ENCODE measurements at regions not wholly inside any gene's neighbourhood (a gene's known extent, or its start where the extent isn't known, plus 50 kb on each side); places are given as distances from the start of the nearest gene placed in this dataset.
A peak's percentile ranks its signal among the peaks of the same experiment; 100 is the strongest.

- Mint-ChIP-seq H3K4me3 (ENCODE audit: unreplicated experiment) (no peak overlapping the region), H3K27me3 (ENCODE audit: unreplicated experiment) (peaks cover 2% of the 10 kb centered on the region), H3K36me3 (ENCODE audit: unreplicated experiment) (no peaks in the 10 kb centered on the region), H3K4me1 (ENCODE audit: low read depth, unreplicated experiment) (peaks cover 5% of the 10 kb centered on the region), H3K9me3 (ENCODE audit: unreplicated experiment) (no peaks in the 10 kb centered on the region), H3K27ac (ENCODE audit: unreplicated experiment) (no peak overlapping the region)
- no peak for TF ChIP-seq CTCF (IDR thresholded peaks at IDR 0.05; ENCODE audit: partially characterized antibody, unreplicated experiment)
- no peak for DNase-seq
Measured at GRCh38 chr6:134454794-134455193, 136.9 kb upstream of the SGK1 start.

GRCh38 chr6:134453792-134454510 lies 136.0 kb upstream of the SGK1 start:
- H3K27me3 Mint-ChIP-seq (ENCODE audit: unreplicated experiment) = peaks cover 2% of the 10 kb centered on the region
- H3K27ac Mint-ChIP-seq (ENCODE audit: unreplicated experiment) = no peak overlapping the region
- H3K9me3 Mint-ChIP-seq (ENCODE audit: unreplicated experiment) = no peaks in the 10 kb centered on the region
- H3K4me3 Mint-ChIP-seq (ENCODE audit: unreplicated experiment) = no peak overlapping the region
- DNase-seq = peak; percentile 46
- TF ChIP-seq CTCF (IDR thresholded peaks at IDR 0.05; ENCODE audit: partially characterized antibody, unreplicated experiment) = no peak
- H3K4me1 Mint-ChIP-seq (ENCODE audit: low read depth, unreplicated experiment) = peaks cover 5% of the 10 kb centered on the region
- H3K36me3 Mint-ChIP-seq (ENCODE audit: unreplicated experiment) = no peaks in the 10 kb centered on the region

- Mint-ChIP-seq H3K36me3 (ENCODE audit: unreplicated experiment) (no peaks in the 10 kb centered on the region), H3K27ac (ENCODE audit: unreplicated experiment) (no peak overlapping the region), H3K4me3 (ENCODE audit: unreplicated experiment) (no peak overlapping the region), H3K4me1 (ENCODE audit: low read depth, unreplicated experiment) (peaks cover 5% of the 10 kb centered on the region), H3K9me3 (ENCODE audit: unreplicated experiment) (no peaks in the 10 kb centered on the region), H3K27me3 (ENCODE audit: unreplicated experiment) (peaks cover 2% of the 10 kb centered on the region)
- DNase-seq = no peak
- no peak for TF ChIP-seq CTCF (IDR thresholded peaks at IDR 0.05; ENCODE audit: partially characterized antibody, unreplicated experiment)
Measured at GRCh38 chr6:134452906-134453305, 135.0 kb upstream of the SGK1 start.

- H3K36me3 Mint-ChIP-seq (ENCODE audit: unreplicated experiment) = no peaks in the 10 kb centered on the region
- peaks cover 5% of the 10 kb centered on the region for H3K4me1 Mint-ChIP-seq (ENCODE audit: low read depth, unreplicated experiment)
- H3K27me3 Mint-ChIP-seq (ENCODE audit: unreplicated experiment) = peaks cover 2% of the 10 kb centered on the region
- no peak overlapping the region for H3K27ac Mint-ChIP-seq (ENCODE audit: unreplicated experiment)
- TF ChIP-seq CTCF (IDR thresholded peaks at IDR 0.05; ENCODE audit: partially characterized antibody, unreplicated experiment) = no peak
- no peak for DNase-seq
- no peaks in the 10 kb centered on the region for H3K9me3 Mint-ChIP-seq (ENCODE audit: unreplicated experiment)
- no peak overlapping the region for H3K4me3 Mint-ChIP-seq (ENCODE audit: unreplicated experiment)
Measured at GRCh38 chr6:134451529-134451928, 133.6 kb upstream of the SGK1 start.

- Mint-ChIP-seq H3K27ac (ENCODE audit: unreplicated experiment) (no peak overlapping the region), H3K4me1 (ENCODE audit: low read depth, unreplicated experiment) (peaks cover 5% of the 10 kb centered on the region), H3K9me3 (ENCODE audit: unreplicated experiment) (no peaks in the 10 kb centered on the region), H3K4me3 (ENCODE audit: unreplicated experiment) (no peak overlapping the region), H3K27me3 (ENCODE audit: unreplicated experiment) (peaks cover 2% of the 10 kb centered on the region), H3K36me3 (ENCODE audit: unreplicated experiment) (no peaks in the 10 kb centered on the region)
- no peak for DNase-seq
- TF ChIP-seq CTCF (IDR thresholded peaks at IDR 0.05; ENCODE audit: partially characterized antibody, unreplicated experiment) = no peak
Measured at GRCh38 chr6:134449781-134450180, 131.9 kb upstream of the SGK1 start.

Measured in glutamatergic neuron (in vitro differentiated cells).